HG02759 (cell line): ENCODE measurements at regions not wholly inside any gene's neighbourhood (a gene's known extent, or its start where the extent isn't known, plus 50 kb on each side); places are given as distances from the start of the nearest gene placed in this dataset.

Experiments
- ATAC-seq: cut with Tn5 transposase; IDR thresholded peaks from one replicate; pipeline ENCODE4 v1.9.1; 2021; ENCODE audit warnings: mild to moderate bottlenecking, moderate library complexity; ENCODE audit not compliant: unreplicated experiment

DNA sequence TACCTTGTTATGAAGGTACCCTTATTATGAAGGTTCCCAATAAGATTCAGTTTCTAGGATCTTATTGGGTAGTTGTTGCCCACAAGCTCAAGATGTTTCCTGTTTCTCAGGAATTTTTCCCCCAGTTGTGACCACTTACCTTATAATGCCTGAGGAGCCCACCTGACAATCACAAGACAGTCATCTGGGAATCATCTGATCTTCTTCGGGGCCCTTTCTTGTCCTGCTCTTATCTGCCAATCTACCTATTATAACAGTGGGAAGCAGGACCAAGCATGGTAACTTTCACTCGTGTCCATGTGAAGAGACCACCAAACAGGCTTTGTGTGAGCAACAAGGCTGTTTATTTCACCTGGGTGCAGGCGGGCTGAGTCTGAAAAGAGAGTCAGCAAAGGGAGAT is 825.5 kb downstream of the BCL11B start:
- ATAC-seq, result no peak

DNA sequence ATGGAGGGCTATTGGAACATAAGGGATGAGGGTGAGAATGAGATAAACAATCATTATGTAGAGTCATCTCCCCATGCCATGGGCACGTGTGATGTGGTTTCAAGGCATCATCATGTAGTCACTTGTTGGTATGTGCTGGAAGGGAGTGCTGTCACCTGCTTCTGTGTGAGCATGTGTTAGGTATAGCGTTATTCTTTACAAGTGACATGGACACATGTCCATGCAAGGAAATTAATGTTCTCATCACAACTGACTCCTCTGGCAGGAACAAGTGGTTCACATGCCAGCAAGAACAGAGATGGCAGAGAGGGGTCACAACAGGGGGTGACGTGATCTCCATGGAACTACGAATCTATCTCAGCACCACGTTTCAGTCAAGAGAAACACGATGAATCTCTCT is 815.8 kb downstream of the BCL11B start:
- no peak for ATAC-seq

DNA sequence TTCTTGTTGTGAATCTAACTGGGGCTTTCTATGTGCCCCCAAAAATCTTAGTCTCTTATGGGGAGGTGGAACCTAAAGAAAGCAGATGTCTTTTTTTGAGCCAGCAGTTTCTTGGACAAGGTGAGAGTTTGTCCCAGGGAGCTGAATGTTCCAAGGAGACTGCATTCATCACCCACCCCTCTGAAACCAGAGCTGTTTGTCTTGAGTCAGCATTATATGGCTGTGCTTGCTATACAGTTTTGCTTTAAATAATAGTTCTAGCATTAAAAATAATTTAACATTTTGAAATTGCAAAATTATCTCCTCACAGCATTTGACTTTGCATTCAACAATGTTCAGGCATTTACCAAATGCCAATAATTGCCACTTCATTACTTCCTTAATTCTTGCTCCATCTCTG is 813.3 kb downstream of the BCL11B start:
- no peak for ATAC-seq

- no peak for ATAC-seq
These were observed 809.1 kb downstream of the BCL11B start for GRCh38 chr14:98462908-98463307.

DNA sequence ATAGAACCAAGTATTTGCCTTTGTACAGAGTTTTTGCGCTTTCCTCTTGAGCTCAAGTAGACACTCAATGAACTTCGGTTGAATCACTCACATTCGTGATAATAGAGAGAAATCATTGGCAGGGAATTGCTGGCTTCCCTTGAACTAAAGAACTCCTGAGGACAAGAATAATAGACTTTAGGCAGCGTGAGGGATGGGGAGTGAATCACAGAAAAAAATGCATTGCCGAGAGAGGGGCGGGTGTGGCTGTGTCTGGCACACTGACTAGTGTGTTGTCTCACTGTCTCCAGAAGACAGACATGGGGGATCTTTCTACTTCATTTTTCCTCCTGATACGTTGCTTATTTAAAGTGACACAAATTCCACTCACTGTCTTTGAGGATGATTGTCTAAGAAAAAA is 805.2 kb downstream of the BCL11B start:
- no peak for ATAC-seq

- ATAC-seq, result no peak
These were observed 801.3 kb downstream of the BCL11B start for GRCh38 chr14:98470663-98471062.

DNA sequence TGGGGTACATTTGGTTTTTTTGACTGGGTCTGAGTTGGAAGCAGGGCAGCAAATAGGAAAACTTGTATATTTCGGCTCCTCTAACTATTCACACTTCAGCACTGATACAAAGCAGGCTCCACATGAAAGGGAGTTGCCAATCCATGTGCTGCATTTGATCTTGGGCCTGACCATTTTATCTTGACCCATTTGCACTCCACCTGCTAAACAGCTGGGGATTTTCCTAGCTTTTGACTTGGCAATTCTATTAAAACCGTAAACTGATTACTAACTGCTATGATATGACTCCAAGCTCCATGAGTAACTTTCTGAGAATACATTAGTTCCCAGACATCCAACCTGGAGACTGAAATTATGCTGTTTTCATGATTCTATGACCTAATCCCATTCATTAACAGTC is 797.1 kb downstream of the BCL11B start:
- no peak for ATAC-seq

DNA sequence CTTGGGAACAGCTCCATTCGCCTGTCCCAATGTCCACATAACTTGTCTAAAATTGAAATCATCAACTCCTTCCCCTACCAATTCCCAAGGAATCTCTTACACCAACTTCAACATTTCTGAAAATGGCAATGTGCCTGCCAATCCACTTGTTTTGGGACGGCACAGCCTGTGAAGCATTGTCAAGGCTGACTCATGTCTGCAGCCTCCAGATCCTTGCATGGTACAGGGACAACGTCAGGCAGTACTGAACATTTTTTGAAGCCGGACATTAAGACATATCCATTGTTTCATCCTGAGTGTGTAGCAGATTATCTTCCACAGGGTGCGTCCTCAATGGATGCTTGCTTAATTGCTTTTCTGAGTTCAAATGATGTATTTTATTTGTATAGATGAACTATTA is 794.1 kb downstream of the BCL11B start:
- ATAC-seq, result no peak

- no peak for ATAC-seq
These were observed 782.9 kb downstream of the BCL11B start for GRCh38 chr14:98489115-98489514.

GRCh38 chr14:98494582-98494981 is 777.4 kb downstream of the BCL11B start:
- no peak for ATAC-seq

GRCh38 chr14:98498019-98498885 is 773.7 kb downstream of the BCL11B start:
- ATAC-seq, result no peak

GRCh38 chr14:98501335-98501734 is 770.7 kb downstream of the BCL11B start:
- ATAC-seq, result no peak

- ATAC-seq, result no peak
These were observed 770.2 kb downstream of the BCL11B start for GRCh38 chr14:98501836-98502235.

- no peak for ATAC-seq
These were observed 768.7 kb downstream of the BCL11B start for GRCh38 chr14:98503086-98503815.

DNA sequence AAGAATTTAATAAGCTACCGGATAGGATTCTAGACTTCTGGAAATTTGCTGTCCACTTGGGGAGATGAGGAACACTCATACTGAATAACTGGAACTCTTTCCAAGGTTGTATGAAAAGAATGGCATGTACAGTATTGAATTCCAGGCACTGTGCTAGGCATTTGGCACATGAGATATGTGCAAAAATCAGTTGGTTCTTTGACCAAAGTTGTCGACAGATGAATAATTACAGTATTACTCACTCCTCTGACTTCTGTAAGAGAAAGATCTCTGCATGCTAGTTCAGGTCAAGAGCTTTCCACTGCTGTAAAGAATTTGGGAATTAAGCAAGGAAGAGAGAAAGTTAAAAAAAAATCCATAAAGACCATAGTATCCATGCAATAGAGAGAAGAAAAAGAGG is 764.7 kb downstream of the BCL11B start:
- no peak for ATAC-seq

GRCh38 chr14:98510392-98510791 is 761.6 kb downstream of the BCL11B start:
- no peak for ATAC-seq

- ATAC-seq, result no peak
These were observed 759.3 kb downstream of the BCL11B start for GRCh38 chr14:98512501-98513251.

DNA sequence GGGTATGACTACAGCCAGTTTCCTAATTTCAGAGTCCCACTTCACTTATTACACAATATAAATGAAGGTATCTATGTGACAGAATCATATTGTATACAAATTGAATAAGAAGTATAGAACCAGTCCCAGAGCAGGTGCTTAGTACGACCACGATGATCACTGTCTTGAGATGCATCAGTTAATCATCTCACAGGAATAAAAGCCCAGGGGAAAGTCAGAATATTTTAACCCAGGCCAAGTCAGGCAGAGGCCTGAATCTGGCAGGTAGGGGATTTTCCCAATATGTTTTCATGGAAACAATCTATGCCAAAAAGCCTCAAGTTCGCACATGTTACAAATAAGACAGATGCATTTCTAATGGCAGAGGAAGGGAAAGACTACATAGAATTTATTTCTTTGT is 758.4 kb downstream of the BCL11B start:
- ATAC-seq, result no peak

DNA sequence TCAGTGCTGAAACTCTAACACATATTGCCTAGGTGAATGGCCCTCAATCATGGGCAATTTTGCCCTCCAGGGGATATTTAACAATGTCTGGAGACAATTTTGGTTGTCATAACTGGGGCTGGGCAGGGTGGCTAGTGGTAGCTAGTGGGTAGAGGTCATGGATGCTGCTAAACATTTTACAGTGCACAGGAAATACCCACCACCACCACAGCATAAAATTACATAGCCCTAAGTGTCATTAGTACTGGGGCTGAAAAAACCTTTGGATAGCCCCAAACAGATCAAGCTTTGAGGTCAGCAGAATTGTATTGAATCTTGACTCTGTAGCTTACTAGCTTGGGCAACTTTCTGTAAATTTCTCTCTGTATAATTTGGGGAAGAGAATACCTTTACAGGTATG is 758.0 kb downstream of the BCL11B start:
- no peak for ATAC-seq

GRCh38 chr14:98536256-98536655 is 735.7 kb downstream of the BCL11B start:
- no peak for ATAC-seq

- no peak for ATAC-seq
These were observed 729.7 kb downstream of the BCL11B start for GRCh38 chr14:98542316-98542715.

GRCh38 chr14:98543074-98543473 is 728.9 kb downstream of the BCL11B start:
- no peak for ATAC-seq
